ENCODE measurements at regions not wholly inside any gene's neighbourhood (a gene's known extent, or its start where the extent isn't known, plus 50 kb on each side); places are given as distances from the start of the nearest gene placed in this dataset.

- TF ChIP-seq CTCF (conservative IDR thresholded peaks at IDR 0.05), result no peak
- TF ChIP-seq ZFX (IDR thresholded peaks at IDR 0.05), result no peak
Measured at GRCh38 chr7:50210706-50211115, 93.8 kb upstream of the IKZF1 start.
